GM12875 (cell line): ENCODE measurements at regions not wholly inside any gene's neighbourhood (a gene's known extent, or its start where the extent isn't known, plus 50 kb on each side); places are given as distances from the start of the nearest gene placed in this dataset.

ENCODE experiments used
- H3K4me3 ChIP-seq: one replicate; pipeline ENCODE4 v1.5.1; 2011; ENCODE audit warnings: low read depth, low read length, control low read depth
- CTCF ChIP-seq: IDR thresholded peaks from 2 replicates; pipeline ENCODE4 v1.5.1; 2011; ENCODE audit warnings: low read depth, mild to moderate bottlenecking, control low read depth, inconsistent platforms, low read length, moderate library complexity, borderline replicate concordance; ENCODE audit not compliant: insufficient read depth

DNA sequence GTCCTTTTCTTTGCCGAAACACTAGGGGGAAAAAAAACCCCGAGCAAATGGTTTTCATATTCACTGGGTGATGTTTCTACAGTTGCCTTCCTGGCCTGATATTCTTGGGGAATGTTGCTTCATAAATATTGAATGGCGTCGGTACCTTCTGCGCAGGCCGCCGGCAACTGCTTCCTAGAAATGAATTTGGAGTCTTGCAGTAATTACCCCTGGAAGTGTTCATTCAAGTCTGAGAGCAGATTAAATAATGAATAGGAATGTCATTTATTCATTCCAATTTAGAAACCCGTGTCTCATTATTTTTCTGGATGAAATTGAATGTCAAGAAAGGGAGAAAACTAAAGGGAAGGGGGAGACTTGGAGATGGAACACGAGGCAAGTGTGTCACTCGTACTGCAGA lies 179.4 kb upstream of the KCNG1 start:
- H3K4me3 ChIP-seq = no peak overlapping the region
- no peak for TF ChIP-seq CTCF

DNA sequence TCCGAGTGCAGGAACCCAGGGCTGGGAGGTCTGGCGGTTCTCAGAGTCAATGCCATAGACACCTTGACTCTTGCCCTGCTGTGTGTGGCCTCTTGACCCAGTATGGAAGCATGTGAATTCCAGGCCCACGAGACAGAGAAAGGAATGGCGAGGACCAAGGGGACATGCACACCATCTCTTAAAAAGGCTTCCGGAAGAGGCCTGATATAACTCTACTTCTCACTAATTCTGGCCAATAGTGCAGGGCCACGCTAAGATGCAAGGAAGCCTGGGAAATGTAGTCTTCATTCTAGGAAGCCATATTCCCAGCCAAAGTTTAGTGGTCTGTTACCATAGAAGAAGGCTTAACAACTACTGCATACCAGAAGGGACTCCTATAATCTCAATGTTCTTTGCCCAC lies 177.0 kb upstream of the KCNG1 start:
- no peak overlapping the region for H3K4me3 ChIP-seq
- no peak for TF ChIP-seq CTCF

DNA sequence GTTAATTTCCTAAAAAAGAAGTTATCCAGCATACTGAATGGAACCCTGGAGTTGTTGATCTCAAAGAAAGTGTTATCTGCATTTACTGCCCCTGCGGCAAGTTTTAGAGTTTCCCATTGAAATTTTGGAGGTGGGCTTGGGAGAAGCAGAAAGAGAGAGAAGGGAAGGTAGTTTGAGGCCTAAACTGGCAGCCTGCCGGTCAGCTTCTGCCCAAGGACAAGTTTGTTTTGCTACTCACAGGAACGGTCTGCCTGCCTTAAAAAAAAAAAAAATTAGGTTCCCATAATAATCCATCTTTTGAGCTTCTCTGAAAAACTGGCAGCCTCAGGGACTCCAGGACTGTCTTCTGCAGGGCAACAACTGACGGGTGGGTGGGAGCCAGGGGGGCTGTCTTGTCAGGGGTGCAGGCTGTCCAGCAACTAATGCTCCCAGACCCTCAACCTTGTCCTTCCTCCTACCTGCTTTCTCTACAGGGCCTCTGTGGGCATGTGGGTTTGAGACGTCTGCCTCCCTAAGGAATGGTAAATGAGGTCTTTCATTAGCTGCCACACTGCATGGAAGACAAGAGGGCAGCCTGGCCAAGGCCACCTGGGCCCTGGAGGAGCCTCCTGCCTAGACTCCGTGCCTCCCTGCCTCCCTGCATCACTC lies 176.1 kb upstream of the KCNG1 start:
- H3K4me3 ChIP-seq = no peak overlapping the region
- no peak for TF ChIP-seq CTCF

GRCh38 chr20:51198238-51198637 lies 175.3 kb upstream of the KCNG1 start:
- TF ChIP-seq CTCF = no peak
- no peak overlapping the region for H3K4me3 ChIP-seq

DNA sequence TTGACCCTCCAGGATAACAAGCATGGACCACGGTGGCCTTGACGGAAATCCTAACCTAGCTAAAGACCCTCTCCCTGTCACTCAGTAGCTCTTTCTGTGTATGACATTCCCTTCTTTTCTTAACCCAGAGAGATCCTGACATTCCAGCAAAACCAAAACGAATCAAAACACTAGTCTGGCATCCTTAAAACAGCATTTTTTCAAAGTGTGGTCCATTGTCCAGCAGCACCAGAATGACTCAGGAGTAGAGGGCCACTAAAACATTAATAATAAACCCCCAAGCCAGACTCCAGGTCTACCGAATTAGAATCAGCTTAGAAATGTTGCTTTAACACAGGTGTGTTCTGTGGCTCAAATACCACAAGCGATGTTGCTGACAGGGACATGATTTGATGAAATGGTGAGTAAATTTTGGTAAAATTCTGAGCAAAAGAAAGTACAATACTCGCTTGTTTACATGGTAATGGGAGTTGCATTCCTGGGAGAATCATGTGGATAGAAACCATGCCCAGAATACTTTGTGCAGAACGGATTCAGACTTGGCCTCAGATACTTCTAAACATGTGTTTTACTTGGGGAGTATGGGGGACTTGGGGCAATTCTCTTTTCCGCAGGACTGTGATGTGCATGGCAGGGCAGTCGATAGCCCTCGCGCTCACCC lies 174.2 kb upstream of the KCNG1 start:
- no peak overlapping the region for H3K4me3 ChIP-seq
- no peak for TF ChIP-seq CTCF

DNA sequence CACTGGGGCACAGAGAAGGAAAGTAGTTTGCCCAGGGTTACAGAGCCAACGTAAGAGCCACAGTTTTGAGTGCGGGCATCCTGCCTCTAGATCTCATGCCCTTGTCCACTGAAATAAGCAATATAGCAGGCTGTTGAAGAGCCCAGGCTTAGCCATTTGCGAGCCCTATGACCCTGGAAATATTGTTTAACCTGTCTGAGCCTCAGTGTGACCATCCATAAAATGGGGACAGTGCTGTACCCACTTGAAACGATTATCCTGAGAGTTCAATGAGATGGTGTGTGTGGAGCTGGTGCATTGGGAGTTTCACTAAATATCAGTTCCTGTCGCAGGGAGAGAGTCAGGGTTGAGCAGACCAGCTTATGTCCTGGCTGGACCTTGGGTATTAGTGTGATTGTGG lies 173.1 kb upstream of the KCNG1 start:
- no peak overlapping the region for H3K4me3 ChIP-seq
- TF ChIP-seq CTCF = no peak

GRCh38 chr20:51195419-51195901 lies 172.6 kb upstream of the KCNG1 start:
- no peak overlapping the region for H3K4me3 ChIP-seq
- TF ChIP-seq CTCF = no peak
